ENCODE measurements at regions not wholly inside any gene's neighbourhood (a gene's known extent, or its start where the extent isn't known, plus 50 kb on each side); places are given as distances from the start of the nearest gene placed in this dataset.

DNA sequence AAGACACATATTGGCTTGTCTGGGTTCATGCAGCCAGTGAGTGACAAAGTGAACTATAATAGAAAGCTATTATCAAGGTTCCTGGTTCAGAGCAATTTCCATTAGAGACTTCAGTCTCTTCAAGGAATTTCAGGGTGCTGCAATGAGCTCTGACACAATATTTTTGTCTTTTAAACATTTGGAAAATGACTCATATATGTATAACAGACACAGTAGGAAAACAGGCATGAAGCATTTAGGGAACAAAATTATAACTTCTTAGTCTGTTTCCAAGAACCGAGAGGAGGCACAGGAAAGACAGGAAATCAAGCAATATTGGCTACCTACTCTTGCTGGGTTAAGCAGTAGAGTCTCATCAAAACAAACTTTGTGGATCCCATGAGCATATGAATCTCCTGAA lies 170.4 kb downstream of the PTPRC start:
- H3K27me3 ChIP-seq (ENCODE audit: control insufficient read depth in 1 of 2, insufficient read depth in 2 of 2, low read length in 2 of 2), result no peaks in the 10 kb centered on the region
- H3K27ac ChIP-seq (ENCODE audit: low read length), result no peak overlapping the region
- peaks cover 0 to 3% of the 10 kb centered on the region in 2 donors for H3K9me3 ChIP-seq (ENCODE audit: control insufficient read depth in 2 of 2, low read length in 2 of 2)
- H3K4me3 ChIP-seq (ENCODE audit: low read length in 2 of 2), result no peak overlapping the region
- no peaks in the 10 kb centered on the region for H3K4me1 ChIP-seq (ENCODE audit: control insufficient read depth, insufficient read depth, low read length)
- no peaks in the 10 kb centered on the region for H3K36me3 ChIP-seq (ENCODE audit: control insufficient read depth in 2 of 2, insufficient read depth in 2 of 2, low read length in 2 of 2)
- no peak overlapping the region for H3K9ac ChIP-seq (ENCODE audit: low read length in 2 of 2)

DNA sequence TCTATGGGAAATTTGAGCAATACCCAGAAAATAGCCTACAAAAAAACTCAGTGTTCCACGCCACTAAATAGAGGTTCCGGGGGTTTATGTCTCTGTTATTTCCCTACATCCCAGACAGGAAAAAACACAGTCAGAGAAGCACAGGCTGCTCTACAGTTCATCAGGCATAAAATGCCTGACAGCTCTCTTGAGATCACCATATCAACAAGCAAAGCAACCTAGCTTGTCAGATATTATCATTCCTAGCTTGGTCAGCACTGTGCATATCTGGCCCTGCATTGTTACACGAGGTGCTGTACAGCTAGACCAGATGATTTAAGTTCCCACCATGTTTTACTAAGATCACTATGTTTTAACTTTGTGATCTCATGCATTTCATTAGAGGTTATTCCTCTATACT lies 172.6 kb downstream of the PTPRC start:
- no peak overlapping the region for H3K4me3 ChIP-seq (ENCODE audit: low read length in 2 of 2)
- no peaks in the 10 kb centered on the region for H3K4me1 ChIP-seq (ENCODE audit: control insufficient read depth, insufficient read depth, low read length)
- H3K9me3 ChIP-seq (ENCODE audit: control insufficient read depth in 2 of 2, low read length in 2 of 2), result peaks cover 0 to 3% of the 10 kb centered on the region in 2 donors
- H3K27ac ChIP-seq (ENCODE audit: low read length), result no peak overlapping the region
- H3K36me3 ChIP-seq (ENCODE audit: control insufficient read depth in 2 of 2, insufficient read depth in 2 of 2, low read length in 2 of 2), result no peaks in the 10 kb centered on the region
- no peaks in the 10 kb centered on the region for H3K27me3 ChIP-seq (ENCODE audit: control insufficient read depth in 1 of 2, insufficient read depth in 2 of 2, low read length in 2 of 2)
- H3K9ac ChIP-seq (ENCODE audit: low read length in 2 of 2), result no peak overlapping the region

DNA sequence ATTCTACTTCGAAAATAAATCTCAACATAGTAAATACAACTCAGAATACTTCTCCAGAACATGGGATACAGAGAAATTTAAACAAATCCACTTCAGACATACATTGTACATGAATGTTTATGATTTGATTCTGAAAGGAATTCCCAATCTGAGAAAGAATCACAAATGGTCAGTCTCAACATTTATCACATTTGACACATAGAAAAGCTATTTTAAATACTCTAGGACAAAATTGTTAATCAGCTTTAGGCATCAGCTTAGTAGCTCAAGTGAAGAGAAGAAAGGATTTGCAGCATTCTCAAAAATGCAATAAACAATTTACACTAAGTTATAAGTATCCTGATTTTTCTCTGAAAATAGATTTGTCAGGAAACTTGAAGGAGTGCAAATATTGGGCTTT lies 184.8 kb downstream of the PTPRC start:
- Histone ChIP-seq H3K36me3 (ENCODE audit: control insufficient read depth in 2 of 2, insufficient read depth in 2 of 2, low read length in 2 of 2) (no peaks in the 10 kb centered on the region), H3K9me3 (ENCODE audit: control insufficient read depth in 2 of 2, low read length in 2 of 2) (no peaks in the 10 kb centered on the region), H3K4me1 (ENCODE audit: control insufficient read depth, insufficient read depth, low read length) (no peaks in the 10 kb centered on the region), H3K9ac (ENCODE audit: low read length in 2 of 2) (no peak overlapping the region), H3K27ac (ENCODE audit: low read length) (no peak overlapping the region), H3K27me3 (ENCODE audit: control insufficient read depth in 1 of 2, insufficient read depth in 2 of 2, low read length in 2 of 2) (no peaks in the 10 kb centered on the region), H3K4me3 (ENCODE audit: low read length in 2 of 2) (no peak overlapping the region)

DNA sequence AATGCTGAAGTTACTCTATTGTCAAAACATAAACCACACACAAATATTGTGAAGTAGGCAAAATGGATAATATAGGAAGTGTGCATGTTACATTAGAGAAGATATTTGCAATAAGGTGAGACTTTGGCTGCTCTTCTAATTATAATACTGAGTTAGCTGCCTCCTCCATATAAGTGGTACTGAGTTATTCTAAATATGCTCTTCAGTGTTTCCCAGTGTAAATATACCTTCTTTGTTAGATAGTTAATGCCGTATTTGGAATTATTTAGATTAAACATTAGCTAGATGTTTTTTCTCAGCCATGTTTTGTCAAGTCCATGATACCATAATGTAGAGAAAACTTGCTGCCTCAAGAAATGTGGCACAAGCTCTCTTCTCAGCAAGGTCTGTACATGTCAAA lies 186.4 kb downstream of the PTPRC start:
- H3K9ac ChIP-seq (ENCODE audit: low read length in 2 of 2), result no peak overlapping the region
- no peaks in the 10 kb centered on the region for H3K27me3 ChIP-seq (ENCODE audit: control insufficient read depth in 1 of 2, insufficient read depth in 2 of 2, low read length in 2 of 2)
- H3K36me3 ChIP-seq (ENCODE audit: control insufficient read depth in 2 of 2, insufficient read depth in 2 of 2, low read length in 2 of 2), result no peaks in the 10 kb centered on the region
- H3K27ac ChIP-seq (ENCODE audit: low read length), result no peak overlapping the region
- no peaks in the 10 kb centered on the region for H3K9me3 ChIP-seq (ENCODE audit: control insufficient read depth in 2 of 2, low read length in 2 of 2)
- H3K4me3 ChIP-seq (ENCODE audit: low read length in 2 of 2), result no peak overlapping the region
- H3K4me1 ChIP-seq (ENCODE audit: control insufficient read depth, insufficient read depth, low read length), result no peaks in the 10 kb centered on the region

DNA sequence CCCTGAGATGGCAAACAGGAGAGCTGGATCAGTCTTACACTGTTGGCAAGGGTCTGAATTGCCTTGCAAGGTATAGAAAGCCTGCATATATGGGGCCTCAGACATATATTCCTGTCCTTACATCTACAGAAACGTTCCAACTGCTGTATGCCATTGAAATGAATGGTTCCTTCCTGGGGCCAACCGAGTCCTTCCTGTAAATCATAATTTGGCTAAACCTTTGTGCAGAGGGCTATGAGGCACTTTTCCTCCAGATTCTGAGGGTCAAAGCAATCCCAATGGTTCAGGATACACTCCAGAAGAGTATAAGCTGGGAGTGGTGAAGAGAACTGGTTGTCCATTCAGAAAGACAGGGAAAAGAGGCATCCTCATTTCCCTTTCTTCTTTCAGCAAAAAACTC lies 190.5 kb downstream of the PTPRC start:
- Histone ChIP-seq H3K27me3 (ENCODE audit: control insufficient read depth in 1 of 2, insufficient read depth in 2 of 2, low read length in 2 of 2) (no peaks in the 10 kb centered on the region), H3K27ac (ENCODE audit: low read length) (no peak overlapping the region), H3K4me1 (ENCODE audit: control insufficient read depth, insufficient read depth, low read length) (no peaks in the 10 kb centered on the region), H3K36me3 (ENCODE audit: control insufficient read depth in 2 of 2, insufficient read depth in 2 of 2, low read length in 2 of 2) (no peaks in the 10 kb centered on the region), H3K9ac (ENCODE audit: low read length in 2 of 2) (no peak overlapping the region), H3K9me3 (ENCODE audit: control insufficient read depth in 2 of 2, low read length in 2 of 2) (no peaks in the 10 kb centered on the region), H3K4me3 (ENCODE audit: low read length in 2 of 2) (no peak overlapping the region)

DNA sequence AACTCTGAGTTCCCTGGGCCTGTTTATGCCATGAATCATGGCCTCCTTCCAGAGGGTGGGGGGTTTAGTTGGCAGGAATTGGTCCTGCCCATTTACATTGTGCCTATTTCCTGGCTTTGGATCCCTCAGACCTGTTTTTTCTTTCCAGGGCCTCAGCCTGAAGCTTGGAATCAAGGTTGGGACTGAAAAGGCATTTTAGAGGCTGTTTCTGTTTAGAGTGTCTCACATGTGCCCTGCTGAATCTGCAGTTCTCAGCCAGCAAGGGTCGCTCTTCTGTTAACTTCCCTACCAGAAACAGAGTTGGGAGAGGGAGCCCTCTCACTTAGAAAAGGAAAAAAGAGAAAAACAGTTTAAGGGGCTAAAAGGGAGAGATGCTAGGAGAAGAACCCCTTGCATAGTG lies 191.1 kb downstream of the PTPRC start:
- Histone ChIP-seq H3K9me3 (ENCODE audit: control insufficient read depth in 2 of 2, low read length in 2 of 2) (no peaks in the 10 kb centered on the region), H3K4me1 (ENCODE audit: control insufficient read depth, insufficient read depth, low read length) (no peaks in the 10 kb centered on the region), H3K36me3 (ENCODE audit: control insufficient read depth in 2 of 2, insufficient read depth in 2 of 2, low read length in 2 of 2) (no peaks in the 10 kb centered on the region), H3K4me3 (ENCODE audit: low read length in 2 of 2) (no peak overlapping the region), H3K9ac (ENCODE audit: low read length in 2 of 2) (no peak overlapping the region), H3K27me3 (ENCODE audit: control insufficient read depth in 1 of 2, insufficient read depth in 2 of 2, low read length in 2 of 2) (no peaks in the 10 kb centered on the region), H3K27ac (ENCODE audit: low read length) (no peak overlapping the region)

DNA sequence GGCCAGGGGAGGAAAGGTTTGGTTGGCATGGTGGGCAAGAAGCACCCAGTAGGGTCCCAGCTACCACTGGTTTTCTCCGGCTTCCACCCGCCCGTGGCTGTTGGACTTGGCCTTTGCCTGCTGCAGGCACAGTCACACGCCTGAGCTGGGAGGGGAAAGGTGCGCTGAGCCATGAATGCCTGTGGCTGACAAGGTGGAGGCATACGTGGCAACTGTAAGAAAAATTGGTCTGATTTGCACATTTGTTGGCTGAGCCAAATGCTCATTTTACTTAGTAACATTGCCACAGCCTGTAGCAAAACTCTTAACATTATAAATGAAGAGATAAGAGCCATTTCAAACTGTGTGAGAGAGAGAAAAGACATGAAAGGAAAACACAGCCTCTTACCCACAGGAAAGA lies 191.6 kb downstream of the PTPRC start:
- no peak overlapping the region for H3K27ac ChIP-seq (ENCODE audit: low read length)
- H3K27me3 ChIP-seq (ENCODE audit: control insufficient read depth in 1 of 2, insufficient read depth in 2 of 2, low read length in 2 of 2), result no peaks in the 10 kb centered on the region
- no peak overlapping the region for H3K4me3 ChIP-seq (ENCODE audit: low read length in 2 of 2)
- H3K4me1 ChIP-seq (ENCODE audit: control insufficient read depth, insufficient read depth, low read length), result no peaks in the 10 kb centered on the region
- no peaks in the 10 kb centered on the region for H3K36me3 ChIP-seq (ENCODE audit: control insufficient read depth in 2 of 2, insufficient read depth in 2 of 2, low read length in 2 of 2)
- H3K9ac ChIP-seq (ENCODE audit: low read length in 2 of 2), result no peak overlapping the region
- no peaks in the 10 kb centered on the region for H3K9me3 ChIP-seq (ENCODE audit: control insufficient read depth in 2 of 2, low read length in 2 of 2)

DNA sequence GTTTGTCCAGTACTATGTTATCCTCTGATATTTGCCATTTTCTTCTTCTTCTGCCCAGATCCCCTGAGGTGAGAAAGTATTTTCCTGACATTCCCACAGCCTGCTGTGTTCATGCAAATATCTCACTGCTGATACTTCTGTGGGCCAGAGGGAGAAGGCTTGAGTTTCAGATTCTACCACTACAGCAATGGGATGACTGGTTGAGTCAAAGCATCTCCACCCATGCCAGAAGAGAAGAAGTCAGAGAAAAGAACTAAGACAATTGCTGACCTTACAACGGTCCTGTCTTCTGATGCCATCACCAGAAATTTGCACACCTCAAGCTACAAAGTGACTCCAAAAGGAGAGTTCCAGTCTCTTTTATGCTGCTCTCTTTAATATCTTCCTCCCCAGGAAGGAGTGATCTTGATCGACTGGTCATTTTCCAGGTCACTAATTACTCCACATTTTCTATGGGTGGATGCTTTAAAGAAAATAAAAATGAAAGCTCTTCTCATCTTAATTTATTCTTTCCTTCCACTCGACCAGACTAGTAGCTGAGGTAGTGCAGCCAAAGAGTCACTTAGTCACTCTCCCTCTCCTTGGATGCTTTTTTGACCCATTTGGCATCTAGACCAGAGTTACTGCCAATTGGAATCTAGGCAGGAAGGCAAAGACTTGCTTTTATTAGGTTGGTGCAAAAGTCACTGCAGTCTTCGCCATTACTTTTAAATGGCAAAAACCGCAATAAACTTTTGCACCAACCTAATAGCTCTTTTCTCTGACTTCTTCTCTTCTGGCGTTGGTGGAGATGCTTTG lies 195.1 kb downstream of the PTPRC start:
- Histone ChIP-seq H3K27ac (ENCODE audit: low read length) (no peak overlapping the region), H3K4me1 (ENCODE audit: control insufficient read depth, insufficient read depth, low read length) (no peaks in the 10 kb centered on the region), H3K27me3 (ENCODE audit: control insufficient read depth in 1 of 2, insufficient read depth in 2 of 2, low read length in 2 of 2) (no peaks in the 10 kb centered on the region), H3K9me3 (ENCODE audit: control insufficient read depth in 2 of 2, low read length in 2 of 2) (no peaks in the 10 kb centered on the region), H3K36me3 (ENCODE audit: control insufficient read depth in 2 of 2, insufficient read depth in 2 of 2, low read length in 2 of 2) (no peaks in the 10 kb centered on the region), H3K4me3 (ENCODE audit: low read length in 2 of 2) (no peak overlapping the region), H3K9ac (ENCODE audit: low read length in 2 of 2) (no peak overlapping the region)

DNA sequence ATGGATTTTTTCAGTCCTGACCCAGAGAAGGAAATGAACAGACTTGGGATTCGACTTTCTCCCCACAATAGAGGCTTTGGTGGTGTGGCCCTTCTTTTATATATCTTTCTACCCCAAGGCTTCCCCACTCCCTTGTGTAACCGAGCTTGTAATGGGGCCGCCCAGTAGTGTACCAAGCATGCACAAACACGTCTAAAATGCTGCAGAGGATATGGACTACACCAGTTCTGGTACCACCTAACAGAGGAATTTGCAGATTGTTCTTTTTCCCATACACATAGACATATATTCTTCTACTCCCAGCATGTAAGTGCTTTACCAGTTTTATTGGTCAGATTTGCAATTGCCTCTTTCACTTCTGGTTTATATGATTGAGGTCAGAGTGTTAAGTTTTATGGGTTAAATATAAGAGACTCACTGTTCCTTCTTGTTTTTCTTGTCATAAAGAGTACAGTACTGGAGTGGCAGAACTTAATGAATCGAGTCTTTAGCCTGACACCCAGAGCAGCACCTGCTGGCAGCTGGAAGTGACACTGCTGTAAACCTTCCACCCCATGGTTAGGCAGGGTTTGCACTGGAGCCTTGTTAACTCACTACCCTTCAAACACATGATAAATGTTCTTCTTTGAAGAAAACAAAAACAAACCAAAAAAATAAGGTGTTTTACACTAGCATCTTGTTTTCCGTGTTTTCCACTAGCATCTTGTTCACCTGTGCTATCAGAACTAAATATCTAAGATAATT lies 198.6 kb downstream of the PTPRC start:
- no peak overlapping the region for H3K9ac ChIP-seq (ENCODE audit: low read length in 2 of 2)
- no peak overlapping the region for H3K27ac ChIP-seq (ENCODE audit: low read length)
- no peaks in the 10 kb centered on the region for H3K27me3 ChIP-seq (ENCODE audit: control insufficient read depth in 1 of 2, insufficient read depth in 2 of 2, low read length in 2 of 2)
- H3K4me3 ChIP-seq (ENCODE audit: low read length in 2 of 2), result no peak overlapping the region
- no peaks in the 10 kb centered on the region for H3K36me3 ChIP-seq (ENCODE audit: control insufficient read depth in 2 of 2, insufficient read depth in 2 of 2, low read length in 2 of 2)
- H3K9me3 ChIP-seq (ENCODE audit: control insufficient read depth in 2 of 2, low read length in 2 of 2), result no peaks in the 10 kb centered on the region
- H3K4me1 ChIP-seq (ENCODE audit: control insufficient read depth, insufficient read depth, low read length), result no peaks in the 10 kb centered on the region

DNA sequence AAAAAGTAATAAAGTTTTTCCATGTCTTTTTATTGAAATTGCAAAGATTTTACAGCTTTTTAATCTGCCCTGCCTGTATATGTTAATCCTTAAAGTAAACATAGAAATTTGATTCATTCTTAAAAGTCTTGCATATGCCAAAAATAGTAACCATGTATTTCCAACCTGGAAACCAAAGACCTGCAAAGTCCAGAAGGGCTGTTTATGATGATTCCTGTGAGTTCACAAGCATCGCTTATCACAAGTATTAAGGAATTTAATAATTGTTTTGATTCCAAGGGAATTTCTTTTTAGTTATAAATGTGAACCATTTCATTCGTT lies 199.1 kb downstream of the PTPRC start:
- no peaks in the 10 kb centered on the region for H3K27me3 ChIP-seq (ENCODE audit: control insufficient read depth in 1 of 2, insufficient read depth in 2 of 2, low read length in 2 of 2)
- no peaks in the 10 kb centered on the region for H3K4me1 ChIP-seq (ENCODE audit: control insufficient read depth, insufficient read depth, low read length)
- H3K4me3 ChIP-seq (ENCODE audit: low read length in 2 of 2), result no peak overlapping the region
- no peaks in the 10 kb centered on the region for H3K9me3 ChIP-seq (ENCODE audit: control insufficient read depth in 2 of 2, low read length in 2 of 2)
- H3K9ac ChIP-seq (ENCODE audit: low read length in 2 of 2), result no peak overlapping the region
- no peaks in the 10 kb centered on the region for H3K36me3 ChIP-seq (ENCODE audit: control insufficient read depth in 2 of 2, insufficient read depth in 2 of 2, low read length in 2 of 2)
- no peak overlapping the region for H3K27ac ChIP-seq (ENCODE audit: low read length)

DNA sequence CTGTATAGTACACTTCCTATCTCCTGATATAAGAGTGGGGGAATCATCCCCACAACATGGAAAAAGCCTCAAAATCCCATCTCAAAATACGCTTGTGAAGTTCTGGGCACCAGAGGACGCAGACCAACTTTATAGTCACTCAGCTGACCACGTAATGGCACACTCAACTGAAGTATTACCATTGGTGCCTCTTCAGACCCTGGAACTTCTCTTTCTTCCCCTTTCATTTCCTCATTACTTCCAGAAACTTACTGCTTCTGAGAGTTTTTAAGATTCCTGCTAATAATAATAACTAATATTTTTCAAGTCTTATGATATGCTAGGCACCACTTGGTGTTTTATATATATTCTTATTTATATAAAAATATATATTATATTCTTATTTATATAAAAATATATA lies 202.6 kb downstream of the PTPRC start:
- Histone ChIP-seq H3K27ac (ENCODE audit: low read length) (no peak overlapping the region), H3K36me3 (ENCODE audit: control insufficient read depth in 2 of 2, insufficient read depth in 2 of 2, low read length in 2 of 2) (no peaks in the 10 kb centered on the region), H3K4me3 (ENCODE audit: low read length in 2 of 2) (no peak overlapping the region), H3K9me3 (ENCODE audit: control insufficient read depth in 2 of 2, low read length in 2 of 2) (no peaks in the 10 kb centered on the region), H3K9ac (ENCODE audit: low read length in 2 of 2) (no peak overlapping the region), H3K4me1 (ENCODE audit: control insufficient read depth, insufficient read depth, low read length) (no peaks in the 10 kb centered on the region), H3K27me3 (ENCODE audit: control insufficient read depth in 1 of 2, insufficient read depth in 2 of 2, low read length in 2 of 2) (no peaks in the 10 kb centered on the region)

Measured in stomach smooth muscle (tissue), 2 donors.